ENCODE measurements at regions not wholly inside any gene's neighbourhood (a gene's known extent, or its start where the extent isn't known, plus 50 kb on each side); places are given as distances from the start of the nearest gene placed in this dataset.

DNA sequence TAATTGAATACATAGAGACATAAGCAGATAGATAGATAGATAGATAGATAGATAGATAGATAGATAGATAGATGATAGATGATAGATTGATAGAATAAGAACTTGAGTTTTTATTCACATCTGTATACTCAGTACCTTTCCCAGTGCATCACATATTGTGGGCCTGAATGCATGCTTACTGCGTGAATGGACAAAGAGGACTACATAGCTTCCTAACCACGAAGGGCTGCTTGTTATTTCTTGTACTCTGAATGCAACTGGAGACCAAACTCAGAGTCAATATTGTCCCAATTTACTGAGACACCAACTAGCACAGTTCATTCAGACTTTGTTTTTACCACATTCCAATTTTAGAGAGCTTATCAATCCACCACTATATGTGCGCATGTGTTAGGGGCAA lies 422.9 kb upstream of the GRM7 start:
- Histone ChIP-seq H2AFZ (ENCODE audit: insufficient read depth, low read depth, low read length, poor library complexity, severe bottlenecking) (no peak overlapping the region), H4K20me1 (ENCODE audit: insufficient read depth, low read length) (no peaks in the 10 kb centered on the region), H3K9me3 (replicated peaks in 1 of 2; ENCODE audit: control insufficient read depth in 1 of 2, insufficient read depth in 1 of 2, low read length in 2 of 2) (peaks cover 0 to 5% of the 10 kb centered on the region in 2 donors), H3K9ac (ENCODE audit: insufficient read depth, low read length, poor library complexity, severe bottlenecking) (no peak overlapping the region), H3K4me2 (replicated peaks; ENCODE audit: extremely low read depth, low read length, poor library complexity, severe bottlenecking) (no peak overlapping the region), H3K27me3 (ENCODE audit: control insufficient read depth in 2 of 2, insufficient read depth in 2 of 2, low read length in 2 of 2) (no peaks in the 10 kb centered on the region), H3K79me2 (ENCODE audit: insufficient read depth, low read length) (no peaks in the 10 kb centered on the region), H3K4me1 (ENCODE audit: control insufficient read depth in 1 of 2, insufficient read depth in 2 of 2, low read length in 2 of 2) (no peaks in the 10 kb centered on the region), H3K36me3 (replicated peaks in 1 of 2; ENCODE audit: control insufficient read depth in 1 of 2, insufficient read depth in 2 of 2, low read length in 2 of 2) (no peaks in the 10 kb centered on the region), H3K27ac (ENCODE audit: low read depth in 1 of 2, low read length in 2 of 2) (no peak overlapping the region), H3K4me3 (replicated peaks in 1 of 3; ENCODE audit: low read depth in 2 of 3, low read length in 3 of 3) (no peak overlapping the region)
- Mint-ChIP-seq H3K9me3 (peaks cover 4 to 15% (median 7%) of the 10 kb centered on the region in 7 donors), H3K4me1 (no peaks in the 10 kb centered on the region), H3K36me3 (no peaks in the 10 kb centered on the region), H3K27me3 (ENCODE audit: low read depth in 3 of 3) (peaks cover 0 to 1% (median 0%) of the 10 kb centered on the region in 3 donors), H3K27ac (no peak overlapping the region), H3K4me3 (no peak overlapping the region)
- intact Hi-C loops (cut with micrococcal nuclease) = no loop called here
- DNase-seq = no peak
- 100% methylated on average over 1 of the region's 3 CpGs for WGBS (ENCODE audit: insufficient coverage)
- no peak for TF ChIP-seq CTCF (IDR thresholded peaks at IDR 0.05)

DNA sequence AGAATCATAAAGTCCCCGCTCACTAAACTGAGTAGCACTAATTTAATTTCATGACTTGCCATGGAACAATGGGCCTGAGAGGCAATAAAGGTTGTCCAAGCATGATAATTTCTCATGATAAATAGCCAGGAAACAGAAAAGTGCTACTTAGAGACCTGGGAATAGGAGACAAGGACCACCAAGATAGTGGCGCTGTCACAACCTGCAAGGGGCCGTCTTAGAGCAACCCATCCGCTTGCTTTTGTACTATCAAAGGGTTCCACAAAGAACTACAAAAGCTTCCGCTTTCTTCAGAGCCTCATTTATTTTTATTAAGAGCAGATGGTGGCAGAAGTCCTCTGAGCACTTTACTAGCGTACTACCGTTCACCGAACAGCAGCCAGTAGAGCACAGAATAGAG lies 421.7 kb upstream of the GRM7 start:
- Histone ChIP-seq H3K27me3 (ENCODE audit: control insufficient read depth in 2 of 2, insufficient read depth in 2 of 2, low read length in 2 of 2) (no peaks in the 10 kb centered on the region), H4K20me1 (ENCODE audit: insufficient read depth, low read length) (no peaks in the 10 kb centered on the region), H3K9me3 (replicated peaks in 1 of 2; ENCODE audit: control insufficient read depth in 1 of 2, insufficient read depth in 1 of 2, low read length in 2 of 2) (peaks cover 0 to 5% of the 10 kb centered on the region in 2 donors), H3K9ac (ENCODE audit: insufficient read depth, low read length, poor library complexity, severe bottlenecking) (no peak overlapping the region), H3K4me2 (replicated peaks; ENCODE audit: extremely low read depth, low read length, poor library complexity, severe bottlenecking) (no peak overlapping the region), H3K4me1 (ENCODE audit: control insufficient read depth in 1 of 2, insufficient read depth in 2 of 2, low read length in 2 of 2) (no peaks in the 10 kb centered on the region), H2AFZ (ENCODE audit: insufficient read depth, low read depth, low read length, poor library complexity, severe bottlenecking) (no peak overlapping the region), H3K79me2 (ENCODE audit: insufficient read depth, low read length) (no peaks in the 10 kb centered on the region), H3K36me3 (replicated peaks in 1 of 2; ENCODE audit: control insufficient read depth in 1 of 2, insufficient read depth in 2 of 2, low read length in 2 of 2) (no peaks in the 10 kb centered on the region), H3K4me3 (replicated peaks in 1 of 3; ENCODE audit: low read depth in 2 of 3, low read length in 3 of 3) (no peak overlapping the region), H3K27ac (ENCODE audit: low read depth in 1 of 2, low read length in 2 of 2) (no peak overlapping the region)
- TF ChIP-seq CTCF (IDR thresholded peaks at IDR 0.05) = no peak
- intact Hi-C loops (cut with micrococcal nuclease) = no loop called here
- Mint-ChIP-seq H3K4me3 (no peak overlapping the region), H3K27ac (no peak overlapping the region), H3K27me3 (ENCODE audit: low read depth in 3 of 3) (peaks cover 0 to 1% (median 0%) of the 10 kb centered on the region in 3 donors), H3K36me3 (no peaks in the 10 kb centered on the region), H3K4me1 (no peaks in the 10 kb centered on the region), H3K9me3 (peaks cover 2 to 11% (median 6%) of the 10 kb centered on the region in 7 donors)
- no peak for DNase-seq
- WGBS (ENCODE audit: insufficient coverage) = 97% methylated on average over 5 of the region's 8 CpGs
